ENCODE measurements at regions not wholly inside any gene's neighbourhood (a gene's known extent, or its start where the extent isn't known, plus 50 kb on each side); places are given as distances from the start of the nearest gene placed in this dataset.

- DNase-seq: no peak
Observed at GRCh38 chr14:100674897-100675619, 51.6 kb upstream of the DLK1 start.

- no peak for DNase-seq
Observed at GRCh38 chr14:100675699-100676684, 50.7 kb upstream of the DLK1 start.

Measured in activated naive CD4-positive, alpha-beta T cell treated with anti-CD3 and anti-CD28 coated beads, Interleukin-2, amount 50 U/mL, for 16 hours (primary cell).